Activated CD8-positive, alpha-beta memory T cell treated with anti-CD3 and anti-CD28 coated beads for 24 hours (primary cell): ENCODE measurements at regions not wholly inside any gene's neighbourhood (a gene's known extent, or its start where the extent isn't known, plus 50 kb on each side); places are given as distances from the start of the nearest gene placed in this dataset.
"Not testable (repeated sequence)": the region's sequence is repeated elsewhere in the genome, so short reads cannot be mapped to it uniquely, and the experiment has no call there.

ENCODE experiments used
- DNase-seq: peaks from one replicate; pipeline ENCODE4 v3.0.0-alpha.2; 2020

DNA sequence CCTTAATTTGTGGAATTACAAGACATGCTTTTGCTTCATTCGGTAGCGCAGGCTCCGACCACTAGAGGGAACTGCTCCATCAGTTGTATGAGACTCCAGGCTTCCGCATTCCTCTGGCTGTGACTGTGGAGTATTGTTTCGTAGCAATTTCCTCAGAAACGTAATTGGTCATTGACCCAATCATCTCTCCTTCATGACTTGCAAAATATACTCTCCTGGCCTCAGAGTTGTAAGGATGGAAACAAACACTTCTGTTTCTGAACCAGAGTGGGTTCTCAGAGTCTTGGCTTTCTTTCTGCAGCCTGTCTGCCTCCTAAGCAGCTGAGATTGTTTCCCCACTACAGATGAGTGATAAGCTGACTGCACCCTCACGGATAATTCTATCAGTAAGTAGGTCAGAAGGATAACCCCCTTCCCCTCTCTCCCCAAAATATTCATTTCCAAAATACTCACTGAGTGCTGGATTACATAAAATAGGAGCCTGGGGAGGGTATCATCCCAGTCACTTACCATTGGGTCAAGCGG, 146.8 kb upstream of the ZC3H12C start:
- DNase-seq, result peak; percentile 72

DNA sequence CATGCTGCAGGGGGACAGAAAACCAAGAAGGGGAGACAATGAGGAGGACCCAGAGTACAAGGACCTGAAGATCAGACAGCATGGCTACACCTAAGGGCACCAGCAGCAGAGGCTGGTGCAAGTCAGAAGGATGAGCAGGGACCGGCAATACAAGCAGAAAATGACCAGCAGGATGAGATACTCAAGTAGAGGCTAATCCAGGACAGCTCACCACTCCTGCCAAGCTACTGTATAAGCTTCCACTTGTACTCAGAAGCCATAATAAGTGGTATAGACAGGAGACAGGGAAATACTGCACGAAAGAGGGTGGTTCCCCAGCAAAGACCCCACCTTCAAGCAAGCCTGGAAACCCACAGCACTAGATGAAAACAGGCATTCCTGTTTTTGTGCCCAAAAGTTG, 138.7 kb upstream of the ZC3H12C start:
- DNase-seq, result no peak

DNA sequence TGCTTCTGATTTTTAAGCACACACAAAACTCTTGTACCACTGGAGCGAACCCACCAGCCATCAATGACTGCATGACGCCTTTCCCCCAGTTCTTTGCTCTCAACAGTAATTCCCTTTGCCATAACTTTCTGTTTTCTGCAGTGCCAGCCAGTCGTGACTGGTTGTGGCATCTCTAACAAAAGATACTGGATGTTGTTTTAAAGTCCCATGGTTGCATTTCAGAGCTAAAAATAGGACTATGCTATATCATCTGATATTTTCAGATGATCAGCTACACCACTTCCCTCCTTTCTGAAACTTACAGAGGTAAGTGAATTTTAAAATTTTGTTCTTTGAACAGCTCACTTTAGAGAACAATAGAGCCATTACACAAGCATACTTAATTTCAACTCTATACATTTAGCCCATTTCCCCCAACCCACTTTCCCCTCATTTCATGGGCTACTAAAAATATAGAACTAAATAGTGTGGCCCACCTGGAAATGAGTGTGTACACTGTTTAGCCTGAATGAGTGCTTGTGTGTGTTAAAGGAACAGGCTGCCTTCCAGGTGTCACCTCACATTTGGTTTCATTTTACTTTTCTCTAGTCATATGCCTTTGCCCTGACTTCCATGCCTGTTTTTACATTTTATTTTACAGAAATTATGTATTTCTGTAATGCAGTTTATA, 136.9 kb upstream of the ZC3H12C start:
- no peak for DNase-seq

DNA sequence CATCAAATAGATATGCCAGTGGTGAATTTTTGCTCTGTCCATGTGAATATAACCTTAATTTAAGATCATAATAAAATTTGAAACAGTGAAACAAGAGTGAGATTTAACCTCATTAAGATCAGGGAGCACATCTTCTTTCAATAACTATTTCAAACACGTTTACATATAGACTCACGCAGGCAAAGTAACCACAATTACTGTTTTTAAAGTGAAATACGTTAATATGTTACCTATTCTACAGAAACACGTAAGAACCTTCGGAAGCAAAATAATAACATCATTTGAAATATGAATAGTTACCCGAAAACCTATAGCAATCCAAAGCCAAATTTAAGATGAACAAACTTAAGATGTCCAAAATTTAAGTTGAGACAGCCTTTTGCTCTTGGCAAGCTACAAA, 136.2 kb upstream of the ZC3H12C start:
- no peak for DNase-seq

DNA sequence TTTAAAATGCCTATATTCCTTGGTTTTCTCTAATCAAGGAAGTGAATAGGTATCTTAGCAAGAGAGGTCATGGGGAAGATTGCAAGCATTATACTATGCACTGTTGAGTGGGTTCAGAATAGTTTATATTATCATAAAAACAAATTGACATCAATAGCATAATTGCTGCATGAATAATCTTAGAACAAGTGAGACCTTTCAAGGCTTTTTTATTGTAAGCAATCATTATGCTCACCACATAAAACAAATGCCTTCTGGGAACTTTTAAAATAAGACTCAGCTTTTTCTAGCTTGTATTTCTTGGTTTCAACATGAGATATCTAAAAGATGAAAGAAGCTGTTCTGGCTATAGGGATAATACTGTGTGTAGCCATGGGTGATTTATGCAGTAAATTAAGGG, 135.6 kb upstream of the ZC3H12C start:
- DNase-seq, result no peak

DNA sequence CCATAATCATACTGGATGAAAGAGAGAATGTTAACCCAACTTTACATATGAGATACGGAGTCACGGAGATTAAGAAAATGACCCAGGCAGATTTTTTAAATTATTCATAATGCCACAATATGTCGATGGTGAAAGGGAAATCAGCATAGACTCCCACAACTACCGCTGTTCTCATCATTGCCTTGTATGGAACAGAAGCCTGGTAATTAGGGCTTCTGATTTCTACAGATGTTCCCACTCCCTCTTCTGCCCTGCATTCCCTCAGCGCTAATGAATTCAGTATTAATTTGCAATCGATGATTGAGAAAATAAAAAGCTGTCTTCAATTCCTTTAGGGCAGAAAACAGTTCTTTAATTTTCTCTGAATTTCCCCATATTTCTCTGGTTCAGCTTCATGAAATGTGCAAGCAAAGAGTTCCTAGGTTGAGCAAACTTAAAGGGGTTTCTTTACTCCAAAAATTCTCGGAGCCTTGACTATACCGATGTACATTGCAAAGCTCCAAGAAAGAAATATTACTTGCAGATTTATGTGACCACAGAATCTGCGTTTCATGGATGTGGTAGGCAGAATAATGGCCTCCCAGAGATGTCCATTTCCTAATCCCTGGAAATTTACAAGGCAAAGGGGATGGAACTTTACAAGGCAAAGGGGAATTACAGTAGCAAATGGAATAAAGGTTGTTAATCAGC, 134.9 kb upstream of the ZC3H12C start:
- DNase-seq, result no peak

DNA sequence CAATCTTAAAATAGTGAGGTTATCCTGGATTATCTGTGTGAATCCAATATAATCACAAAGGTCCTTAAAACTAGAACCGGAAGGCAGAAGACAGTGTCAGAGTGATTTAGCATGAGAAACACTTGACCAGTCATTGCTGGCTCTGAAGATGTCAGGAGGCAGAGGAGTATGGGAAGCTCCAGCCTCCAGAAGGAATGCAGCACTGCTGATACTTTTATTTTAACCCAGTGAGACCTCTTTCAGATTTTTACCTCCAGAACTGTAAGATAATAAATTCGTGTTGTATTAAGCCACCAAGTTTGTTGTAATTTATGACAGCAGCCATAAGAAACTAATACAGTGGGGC, 134.4 kb upstream of the ZC3H12C start:
- no peak for DNase-seq

DNA sequence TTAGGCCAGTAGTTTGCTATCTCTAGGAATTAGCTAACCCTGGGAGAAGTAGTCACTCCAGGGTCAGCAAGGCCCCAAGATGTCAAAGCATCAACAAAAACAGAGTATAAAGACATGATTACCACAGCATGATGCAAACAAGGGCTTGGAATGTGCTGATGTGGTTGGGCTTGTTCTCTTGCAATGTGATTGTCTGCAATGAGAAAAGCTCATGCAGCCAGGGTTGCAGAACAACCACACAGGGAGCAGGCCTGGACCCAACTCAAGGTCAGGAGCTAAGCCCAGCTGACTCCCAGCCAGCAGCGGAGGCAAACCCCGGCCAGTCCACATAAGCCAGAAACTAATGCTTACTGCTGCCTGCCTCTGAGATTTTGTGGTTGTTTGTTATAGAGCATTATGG, 132.4 kb upstream of the ZC3H12C start:
- no peak for DNase-seq

DNA sequence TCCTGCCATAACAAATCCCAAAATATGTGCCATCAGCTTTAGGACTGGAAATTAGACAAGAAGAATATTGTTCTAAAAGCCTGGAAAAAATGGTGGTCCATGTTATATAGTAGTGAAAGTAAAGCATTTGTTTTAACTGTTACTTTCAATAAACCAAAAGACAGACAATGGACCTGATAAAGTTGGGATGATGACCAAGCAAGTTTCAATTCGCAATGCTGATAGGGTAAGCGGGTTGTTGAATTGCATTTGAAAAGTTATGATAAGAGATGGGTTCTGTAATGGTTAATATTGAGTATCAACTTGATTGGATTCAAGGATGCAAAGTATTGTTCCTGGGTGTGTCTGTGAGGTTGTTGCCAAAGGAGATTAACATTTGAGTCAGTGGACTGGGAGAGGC, 131.9 kb upstream of the ZC3H12C start:
- no peak for DNase-seq

DNA sequence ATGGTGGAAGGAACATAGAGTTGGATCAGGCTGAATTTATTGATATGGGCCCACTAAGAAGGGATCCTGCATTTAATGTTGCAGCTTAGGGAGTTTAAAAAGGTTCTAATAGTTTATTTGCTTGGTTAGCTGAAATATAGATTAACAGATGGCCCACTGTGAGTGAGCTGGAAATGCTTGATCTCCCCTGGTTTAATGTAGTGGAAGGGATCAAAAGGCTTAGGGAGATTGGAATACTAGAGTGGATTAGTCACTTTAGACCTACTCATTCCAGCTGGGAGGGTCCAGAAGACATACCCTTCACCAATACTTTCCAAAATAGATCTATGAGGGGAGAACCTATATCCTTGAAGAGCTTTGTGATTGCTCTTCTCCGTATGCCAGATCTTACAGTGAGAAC, 130.1 kb upstream of the ZC3H12C start:
- no peak for DNase-seq

DNA sequence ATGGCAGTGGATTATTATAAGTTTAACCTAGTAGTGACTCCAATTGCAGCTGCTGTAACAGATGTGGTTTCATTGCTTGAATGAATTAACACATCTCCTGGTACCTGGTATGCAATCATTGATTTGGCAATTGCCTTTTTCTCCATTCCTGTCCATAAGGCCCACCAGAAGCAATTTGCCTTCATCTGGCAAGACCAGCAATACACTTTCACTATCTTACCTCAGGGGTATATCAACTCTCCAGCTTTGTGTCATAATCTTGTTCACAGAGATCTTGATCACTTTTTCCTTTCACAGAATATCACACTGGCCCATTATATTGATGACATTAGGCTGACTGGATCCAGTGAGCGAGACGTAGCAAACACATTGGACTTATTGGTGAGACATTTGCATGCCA, 128.7 kb upstream of the ZC3H12C start:
- no peak for DNase-seq

DNA sequence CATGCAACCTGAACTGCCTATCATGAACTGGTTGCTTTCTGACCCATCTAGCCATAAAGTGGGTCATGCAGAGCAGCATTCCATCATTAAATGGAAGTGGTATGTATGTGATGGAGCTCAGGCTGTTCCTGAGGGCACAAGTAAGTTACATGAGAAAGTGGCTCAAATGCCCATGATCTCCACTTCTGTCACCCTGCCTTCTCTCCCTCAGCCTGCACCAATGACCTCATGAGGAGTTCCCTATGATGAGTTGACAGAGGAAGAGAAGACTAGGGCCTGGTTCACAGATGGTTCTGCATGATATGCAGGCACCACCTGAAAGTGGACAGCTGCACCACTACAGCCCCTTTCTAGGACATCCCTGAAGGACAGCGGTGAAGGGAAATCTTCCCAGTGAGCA, 127.7 kb upstream of the ZC3H12C start:
- not testable (repeated sequence) for DNase-seq

DNA sequence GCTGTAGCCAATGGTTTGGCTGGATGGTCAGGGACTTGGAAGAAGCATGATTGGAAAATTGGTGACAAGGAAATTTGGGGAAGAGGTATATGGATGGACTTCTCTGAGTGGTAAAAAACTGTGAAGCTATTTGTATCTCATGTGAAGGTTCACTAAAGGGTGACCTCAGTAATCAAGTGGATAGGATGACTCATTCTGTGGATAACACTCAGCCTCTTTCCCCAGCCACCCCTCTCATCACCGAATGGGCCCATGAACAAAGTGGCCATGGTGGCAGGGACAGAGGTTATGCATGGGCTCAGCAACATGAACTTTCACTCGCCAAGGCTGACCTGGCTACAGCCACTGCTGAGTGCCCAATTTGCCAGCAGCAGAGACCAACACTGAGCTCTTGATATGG, 127.3 kb upstream of the ZC3H12C start:
- not testable (repeated sequence) for DNase-seq

DNA sequence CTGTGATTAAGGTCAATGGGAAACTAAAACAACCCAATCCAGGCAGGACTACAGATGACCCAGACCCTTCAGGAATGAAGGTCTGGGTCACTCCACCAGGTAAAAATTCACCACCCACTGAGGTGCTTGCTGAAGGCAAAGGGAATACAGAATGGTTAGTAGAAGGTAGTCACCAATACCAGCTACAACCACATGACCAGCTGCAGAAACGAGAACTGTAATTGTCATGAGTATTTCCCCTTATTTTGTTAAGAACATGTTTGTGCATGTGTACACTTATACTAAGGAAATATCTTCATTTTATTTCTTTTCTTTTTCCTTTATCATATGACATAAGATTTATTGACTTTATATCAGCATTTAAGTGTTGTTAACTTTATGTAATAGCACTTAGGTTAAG, 126.1 kb upstream of the ZC3H12C start:
- not testable (repeated sequence) for DNase-seq

DNA sequence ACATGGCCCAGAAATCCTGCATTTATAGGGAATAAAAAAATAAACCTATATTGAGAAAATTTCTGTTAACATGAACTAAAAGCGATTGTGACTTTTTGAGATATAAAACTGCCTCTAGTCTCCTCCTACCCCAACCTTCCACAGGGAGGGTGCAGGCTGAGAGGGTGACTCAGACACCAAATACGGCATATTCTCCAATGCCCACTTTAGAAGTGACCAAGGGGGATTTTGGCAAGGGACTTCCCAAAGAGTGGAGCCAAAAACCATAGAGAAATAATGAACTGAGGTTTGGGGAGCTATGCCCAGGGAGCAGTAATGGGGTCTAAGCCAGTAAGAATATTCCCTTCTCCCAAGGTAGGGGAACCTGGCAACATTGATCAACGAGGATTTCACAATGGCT, 124.9 kb upstream of the ZC3H12C start:
- DNase-seq, result no peak

DNA sequence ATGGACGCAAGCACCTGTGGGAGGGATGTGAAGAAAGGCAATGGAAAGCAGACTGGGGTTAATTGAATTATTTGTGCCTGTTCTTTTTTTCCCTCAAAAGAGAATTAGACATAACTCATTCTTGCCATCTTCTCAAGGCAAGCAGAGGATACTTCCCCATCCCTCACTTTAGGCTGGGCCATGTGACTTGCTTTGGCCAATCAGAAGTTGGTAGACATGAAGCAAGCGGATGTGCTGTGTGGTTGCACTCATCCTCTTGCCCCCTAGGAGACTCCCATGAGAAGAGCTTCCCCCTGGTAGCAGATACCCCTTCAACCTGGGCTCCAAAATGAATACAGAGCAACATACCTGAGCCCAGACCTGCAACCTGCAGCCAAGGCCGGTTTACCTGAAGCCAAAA, 124.4 kb upstream of the ZC3H12C start:
- no peak for DNase-seq

DNA sequence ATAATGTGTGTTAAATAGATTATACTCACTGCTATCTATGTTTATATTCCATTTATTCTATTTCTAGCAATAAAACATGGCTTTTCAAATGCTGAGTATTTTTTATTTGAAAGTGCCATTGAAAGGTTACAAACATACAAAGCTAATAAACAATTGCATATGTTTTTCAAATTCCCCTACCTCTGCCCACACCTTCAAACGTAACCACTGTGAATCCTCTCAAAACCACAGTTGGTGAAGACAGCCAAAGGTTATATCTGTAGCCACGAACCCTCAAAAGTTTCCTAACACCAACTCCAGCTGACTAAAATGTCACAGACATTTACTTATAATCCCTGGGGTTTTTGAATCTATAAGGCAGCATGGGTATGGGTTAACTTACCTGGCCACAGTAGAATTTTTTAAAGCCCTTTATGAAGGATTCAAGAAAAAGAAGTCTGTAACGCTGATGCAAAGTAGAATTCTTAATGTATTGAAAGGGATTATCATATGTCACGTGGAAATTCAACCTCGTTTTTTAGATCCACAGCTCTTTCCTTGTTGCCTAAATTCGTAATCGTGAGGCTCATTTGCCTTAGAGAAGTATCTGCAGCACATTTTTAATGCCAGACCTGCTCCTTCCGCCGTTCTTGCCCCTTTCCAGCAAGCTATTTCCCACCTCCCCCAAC, 122.5 kb upstream of the ZC3H12C start:
- no peak for DNase-seq

DNA sequence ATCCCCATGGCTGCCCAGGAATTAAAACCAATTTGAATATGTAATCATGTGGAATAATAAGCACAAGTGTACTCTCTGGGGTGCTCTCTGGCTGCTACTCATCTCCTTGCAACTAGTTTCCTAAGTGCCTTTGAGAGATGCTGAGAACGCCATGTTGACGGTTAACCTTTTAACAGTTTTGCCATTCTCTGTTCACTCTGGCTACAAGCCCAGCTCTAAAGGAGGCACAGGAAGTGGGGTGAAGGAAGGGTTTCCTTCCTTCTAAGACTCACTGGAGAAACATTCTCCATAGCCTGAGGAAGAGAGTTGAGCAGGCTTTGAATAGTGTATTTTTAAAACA, 122.0 kb upstream of the ZC3H12C start:
- no peak for DNase-seq

DNA sequence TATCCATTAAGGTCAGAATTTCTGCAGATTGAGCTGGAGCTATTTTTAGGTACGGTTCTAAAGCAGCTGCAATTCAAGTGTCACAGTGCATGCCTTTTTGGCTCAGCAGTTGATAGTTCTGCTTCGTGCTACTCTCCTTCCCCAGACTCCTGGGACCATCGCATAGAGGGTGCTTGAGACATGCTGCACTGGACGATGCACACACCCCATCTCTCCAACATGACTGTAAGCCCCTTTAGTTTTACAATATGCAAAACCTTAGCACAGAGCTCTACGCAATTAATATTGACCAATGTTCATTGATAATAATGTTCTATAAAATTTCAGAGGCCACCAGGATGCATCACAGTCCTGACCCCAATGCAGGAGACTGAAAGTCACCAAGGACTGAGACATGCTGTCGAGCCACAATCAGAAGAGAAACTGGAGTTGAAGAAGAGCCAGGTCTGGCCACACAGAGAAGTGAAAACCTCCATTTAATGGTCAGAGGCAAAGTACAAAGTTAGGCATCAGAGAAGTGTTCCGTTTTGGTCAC, 120.9 kb upstream of the ZC3H12C start:
- no peak for DNase-seq

DNA sequence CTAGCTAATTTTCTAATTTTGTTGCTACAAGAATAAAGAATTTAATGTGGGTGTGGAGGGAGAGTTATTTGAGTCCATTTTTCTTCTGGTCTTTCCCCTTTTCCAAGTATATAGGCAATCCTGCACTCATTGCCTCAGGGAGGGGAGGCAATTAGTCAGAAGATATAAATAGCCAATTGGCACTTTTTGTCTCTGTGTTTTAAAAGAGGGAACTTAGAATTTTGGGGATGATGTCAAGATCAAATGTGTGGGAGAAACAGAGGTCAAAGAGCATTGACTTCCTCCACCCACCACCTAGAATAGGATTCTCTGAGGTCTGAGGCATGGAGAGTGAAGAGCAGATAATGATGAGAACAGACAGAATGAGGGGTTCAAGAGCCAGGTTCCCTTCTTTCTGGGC, 120.3 kb upstream of the ZC3H12C start:
- DNase-seq, result no peak

DNA sequence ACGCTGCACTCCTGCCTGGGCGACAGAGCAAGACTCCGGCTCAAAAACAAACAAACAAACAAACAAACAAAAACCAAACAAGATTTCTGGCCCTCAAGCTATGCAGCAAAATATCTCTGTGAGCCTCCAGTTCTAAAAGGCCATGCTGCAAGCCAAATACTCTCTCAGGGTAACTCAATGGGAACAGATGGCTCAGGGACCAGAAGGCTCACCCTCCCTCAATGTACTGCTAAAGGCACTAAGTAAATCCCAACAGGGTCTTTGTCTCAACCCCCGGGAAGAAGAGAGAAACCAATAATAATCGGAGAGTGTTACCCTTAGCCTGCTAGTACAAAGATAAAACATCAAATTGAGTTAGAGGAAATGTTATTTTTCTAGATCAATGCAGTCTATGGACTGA, 119.7 kb upstream of the ZC3H12C start:
- DNase-seq, result no peak

DNA sequence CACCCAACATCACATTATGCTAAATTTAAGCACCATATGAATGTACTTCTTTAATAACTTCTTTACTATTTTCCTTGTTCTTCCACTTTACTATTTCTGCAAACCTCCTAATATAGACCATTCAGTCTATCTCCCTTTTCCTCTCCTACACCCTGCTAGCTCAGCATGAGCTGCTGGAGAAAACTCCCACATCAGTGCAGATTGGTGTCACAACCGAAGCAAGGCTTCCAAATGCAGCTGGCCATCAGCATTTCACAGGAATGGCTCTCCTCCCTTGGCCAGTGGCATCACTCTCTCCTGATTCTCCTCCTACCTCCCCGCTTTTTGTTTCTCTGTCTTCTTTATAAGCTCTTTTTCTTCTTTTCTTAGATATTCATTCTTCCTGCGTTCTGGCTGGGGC, 118.7 kb upstream of the ZC3H12C start:
- no peak for DNase-seq

DNA sequence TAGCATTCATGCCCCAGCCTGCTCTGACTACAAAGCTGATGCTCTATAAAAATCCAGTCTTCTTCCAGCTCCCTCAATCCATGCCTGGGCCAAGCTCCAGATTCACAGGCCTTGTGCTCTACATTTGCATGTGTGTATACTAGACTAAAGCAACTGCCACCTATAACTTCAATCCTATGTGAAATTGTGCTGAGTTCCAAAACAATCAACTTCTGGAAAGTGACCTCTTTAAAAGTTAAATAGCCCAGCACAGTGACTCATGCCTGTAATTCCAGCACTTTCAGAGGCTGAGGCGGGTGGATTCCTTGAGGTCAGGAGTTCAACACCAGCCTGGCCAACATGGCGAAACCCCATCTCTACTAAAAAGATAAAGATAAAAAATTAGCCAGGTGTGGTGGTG, 114.3 kb upstream of the ZC3H12C start:
- DNase-seq, result no peak

DNA sequence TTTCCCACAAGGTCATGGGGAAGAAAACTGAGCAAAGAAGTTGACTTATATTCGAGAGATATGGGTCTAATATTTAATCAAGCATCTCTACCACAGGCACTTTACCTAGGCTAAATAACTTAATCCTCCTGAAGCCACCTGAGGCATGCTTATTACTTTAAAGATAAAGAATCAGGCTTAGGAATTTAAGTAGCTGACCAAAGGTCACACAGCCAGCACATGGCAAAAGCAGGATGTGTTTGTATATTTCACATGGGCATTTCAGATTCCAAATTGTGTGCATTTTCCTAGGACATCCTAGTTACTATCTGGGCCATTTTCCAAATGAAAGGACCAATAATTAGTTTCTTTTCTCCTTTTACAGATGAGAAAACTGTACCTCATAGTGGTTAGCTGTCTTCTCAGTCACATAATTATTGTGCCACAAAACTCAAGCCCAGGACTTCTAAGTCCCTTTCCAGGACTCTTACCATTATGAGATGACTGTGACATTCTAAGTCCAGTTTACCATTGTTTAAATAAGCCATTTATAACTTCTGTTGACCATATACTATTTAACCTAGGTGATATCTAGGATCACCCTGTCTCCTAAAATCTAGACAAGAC, 112.1 kb upstream of the ZC3H12C start:
- no peak for DNase-seq
